Panc1 (cell line): ENCODE measurements at regions not wholly inside any gene's neighbourhood (a gene's known extent, or its start where the extent isn't known, plus 50 kb on each side); places are given as distances from the start of the nearest gene placed in this dataset.
"Not testable (repeated sequence)": the region's sequence is repeated elsewhere in the genome, so short reads cannot be mapped to it uniquely, and the experiment has no call there.

Experiments used
- ATAC-seq: fragments of 200-7000 bp; cut with Tn5 transposase; 2 replicates; pipeline ENCODE4 v1.9.1; 2020; ENCODE audit warnings: mild to moderate bottlenecking, moderate library complexity
- BruUV-seq: library from RNA; stranded (reverse); fragments of 400-500 nt; replicated peaks from 2 replicates; lab custom pipeline; 2021; lab: Mats Ljungman, UMichigan
- CTCF ChIA-PET: fragments of 300-600 bp; sonication (Branson Sonifier 250); formaldehyde crosslinking; loops from one replicate; lab custom pipeline; 2022; ENCODE audit warnings: antibody characterized with exemption; lab: Charles Lee
- POLR2A ChIA-PET: fragments of 300-600 bp; sonication (Branson Sonifier 250); formaldehyde crosslinking; loops from one replicate; lab custom pipeline; 2022; ENCODE audit warnings: antibody characterized with exemption; lab: Charles Lee
- DNase-seq: peaks from one replicate; pipeline ENCODE4 v3.0.0-alpha.2; 2010; ENCODE audit warnings: low read depth, low spot score
- H3K27ac ChIP-seq: 2 replicates; pipeline ENCODE4 v1.5.1; 2011; ENCODE audit warnings: mild to moderate bottlenecking, low read length, inconsistent platforms
- H3K27me3 ChIP-seq: fragments of 200-500 bp; sonication (Bioruptor generic); 2 replicates; pipeline ENCODE4 v1.6.0; 2014; ENCODE audit warnings: low read length, inconsistent platforms; ENCODE audit not compliant: control insufficient read depth, insufficient read depth
- H3K36me3 ChIP-seq: fragments of 200-500 bp; sonication (Bioruptor generic); 2 replicates; pipeline ENCODE4 v1.5.1; 2014; ENCODE audit warnings: inconsistent platforms, mild to moderate bottlenecking, low read length, moderate library complexity; ENCODE audit not compliant: control insufficient read depth, insufficient read depth
- H3K4me1 ChIP-seq: 2 replicates; pipeline ENCODE4 v1.5.1; 2011; ENCODE audit warnings: inconsistent platforms, mild to moderate bottlenecking, low read length, moderate library complexity; ENCODE audit not compliant: control insufficient read depth, insufficient read depth
- H3K4me3 ChIP-seq, 2 experiments: 2 replicates each; pipeline ENCODE4 v1.5.1; 2011 to 2012; ENCODE audit warnings: low read depth in 2 of 2, low read length in 2 of 2, mild to moderate bottlenecking in 2 of 2, inconsistent platforms in 1 of 2, moderate library complexity in 1 of 2
- H3K9me3 ChIP-seq: fragments of 200-500 bp; sonication (Bioruptor generic); 2 replicates; pipeline ENCODE4 v1.5.1; 2014; ENCODE audit warnings: low read depth, mild to moderate bottlenecking, inconsistent platforms, low read length, moderate library complexity; ENCODE audit not compliant: control insufficient read depth, insufficient read depth
- POLR2AphosphoS5 ChIP-seq: IDR thresholded peaks from 2 replicates; pipeline ENCODE4 v1.6.1; 2012; ENCODE audit warnings: mild to moderate bottlenecking, low read depth, low read length, moderate library complexity
- SIN3A ChIP-seq: IDR thresholded peaks from 2 replicates; pipeline ENCODE4 v1.6.1; 2012; ENCODE audit warnings: low read depth, mild to moderate bottlenecking, low read length, moderate library complexity, borderline replicate concordance; ENCODE audit not compliant: insufficient read depth
- TCF7L2 ChIP-seq: IDR thresholded peaks from 2 replicates; pipeline ENCODE4 v1.6.1; 2011; ENCODE audit warnings: mild to moderate bottlenecking, low read depth, low read length, inconsistent platforms
- in situ Hi-C: cut with HindIII; loops from 2 replicates; pipeline ENCODE4 v1.10.0; 2016; ENCODE audit warnings: low sequenced_read_pairs, low pct_unique_long_range_greater_than_20kb
- intact Hi-C: fragments of 100-400 bp; cut with micrococcal nuclease; formaldehyde crosslinking; loops from one replicate; pipeline ENCODE4 v1.10.0; 2022; ENCODE audit not compliant: unreplicated experiment
- TF ChIP-seq, protein P1 (sequence below): fragments of 450-650 bp; IDR thresholded peaks from 2 replicates; pipeline ENCODE4 v1.5.1; 2017; ENCODE audit warnings: mild to moderate bottlenecking
- TF ChIP-seq, protein P2 (sequence below), 2 experiments: IDR thresholded peaks; 2 replicates each; pipeline ENCODE4 v1.6.1; 2011 to 2012; ENCODE audit warnings: low read depth in 2 of 2, control low read depth in 1 of 2, low read length in 1 of 2, mild to moderate bottlenecking in 1 of 2, moderate library complexity in 1 of 2; ENCODE audit not compliant: insufficient read depth in 1 of 2

DNA sequence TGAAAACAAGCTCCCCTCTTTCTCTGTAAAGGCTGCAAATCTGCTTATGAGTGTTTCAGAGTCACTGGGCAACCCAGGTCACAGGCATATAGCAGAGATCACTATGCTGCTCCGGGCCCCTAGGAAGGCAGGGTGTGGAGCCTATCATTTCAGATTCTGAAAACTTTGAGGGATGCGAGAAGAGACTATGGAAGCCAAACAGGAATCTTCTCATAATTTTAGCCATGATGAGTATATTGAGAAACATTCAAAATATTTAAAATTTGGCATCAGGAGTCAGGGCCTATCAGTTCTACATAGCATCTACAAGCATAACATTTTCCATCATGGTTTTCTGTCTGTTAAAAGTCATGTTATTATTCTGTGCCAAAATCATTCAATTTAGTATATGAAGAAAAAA is 61.7 kb upstream of the ATXN3L start:
- CTCF ChIA-PET: no interaction called here
- no TSS peak for BruUV-seq
- no peak overlapping the region for H3K4me3 ChIP-seq

DNA sequence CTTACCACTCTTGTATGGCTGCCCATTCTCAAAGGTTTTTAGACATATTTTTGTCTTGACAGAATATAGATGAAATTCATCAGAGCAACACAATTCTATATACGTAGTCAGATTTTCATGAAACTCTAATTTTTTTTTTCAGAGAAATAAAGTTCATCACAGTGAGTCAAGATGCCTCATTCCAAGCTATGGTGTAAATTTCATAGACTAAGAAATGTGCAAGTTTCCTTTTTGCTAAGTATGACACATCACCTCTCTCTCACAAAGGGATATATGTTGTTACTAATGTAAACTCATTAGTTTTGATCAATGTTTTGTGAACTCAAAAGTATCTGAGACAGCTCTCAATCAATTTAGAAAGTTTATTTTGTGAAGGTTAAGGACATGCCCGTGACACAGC is 60.4 kb upstream of the ATXN3L start:
- ChIA-PET CTCF (no interaction called here), POLR2A (no interaction called here)
- no peaks in the 10 kb centered on the region for H3K4me1 ChIP-seq
- no TSS peak for BruUV-seq
- in situ Hi-C loops: no loop called here
- H3K36me3 ChIP-seq: no peaks in the 10 kb centered on the region
- ATAC-seq (no peak), DNase-seq (no peak)
- no peaks in the 10 kb centered on the region for H3K27me3 ChIP-seq
- intact Hi-C loops: no loop called here
- H3K27ac ChIP-seq: no peak overlapping the region
- TF ChIP-seq TCF7L2: no peak
- no peak for TF ChIP-seq SIN3A
- TF ChIP-seq, protein P1, sequence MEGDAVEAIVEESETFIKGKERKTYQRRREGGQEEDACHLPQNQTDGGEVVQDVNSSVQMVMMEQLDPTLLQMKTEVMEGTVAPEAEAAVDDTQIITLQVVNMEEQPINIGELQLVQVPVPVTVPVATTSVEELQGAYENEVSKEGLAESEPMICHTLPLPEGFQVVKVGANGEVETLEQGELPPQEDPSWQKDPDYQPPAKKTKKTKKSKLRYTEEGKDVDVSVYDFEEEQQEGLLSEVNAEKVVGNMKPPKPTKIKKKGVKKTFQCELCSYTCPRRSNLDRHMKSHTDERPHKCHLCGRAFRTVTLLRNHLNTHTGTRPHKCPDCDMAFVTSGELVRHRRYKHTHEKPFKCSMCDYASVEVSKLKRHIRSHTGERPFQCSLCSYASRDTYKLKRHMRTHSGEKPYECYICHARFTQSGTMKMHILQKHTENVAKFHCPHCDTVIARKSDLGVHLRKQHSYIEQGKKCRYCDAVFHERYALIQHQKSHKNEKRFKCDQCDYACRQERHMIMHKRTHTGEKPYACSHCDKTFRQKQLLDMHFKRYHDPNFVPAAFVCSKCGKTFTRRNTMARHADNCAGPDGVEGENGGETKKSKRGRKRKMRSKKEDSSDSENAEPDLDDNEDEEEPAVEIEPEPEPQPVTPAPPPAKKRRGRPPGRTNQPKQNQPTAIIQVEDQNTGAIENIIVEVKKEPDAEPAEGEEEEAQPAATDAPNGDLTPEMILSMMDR: no peak
- TF ChIP-seq, protein P2, sequence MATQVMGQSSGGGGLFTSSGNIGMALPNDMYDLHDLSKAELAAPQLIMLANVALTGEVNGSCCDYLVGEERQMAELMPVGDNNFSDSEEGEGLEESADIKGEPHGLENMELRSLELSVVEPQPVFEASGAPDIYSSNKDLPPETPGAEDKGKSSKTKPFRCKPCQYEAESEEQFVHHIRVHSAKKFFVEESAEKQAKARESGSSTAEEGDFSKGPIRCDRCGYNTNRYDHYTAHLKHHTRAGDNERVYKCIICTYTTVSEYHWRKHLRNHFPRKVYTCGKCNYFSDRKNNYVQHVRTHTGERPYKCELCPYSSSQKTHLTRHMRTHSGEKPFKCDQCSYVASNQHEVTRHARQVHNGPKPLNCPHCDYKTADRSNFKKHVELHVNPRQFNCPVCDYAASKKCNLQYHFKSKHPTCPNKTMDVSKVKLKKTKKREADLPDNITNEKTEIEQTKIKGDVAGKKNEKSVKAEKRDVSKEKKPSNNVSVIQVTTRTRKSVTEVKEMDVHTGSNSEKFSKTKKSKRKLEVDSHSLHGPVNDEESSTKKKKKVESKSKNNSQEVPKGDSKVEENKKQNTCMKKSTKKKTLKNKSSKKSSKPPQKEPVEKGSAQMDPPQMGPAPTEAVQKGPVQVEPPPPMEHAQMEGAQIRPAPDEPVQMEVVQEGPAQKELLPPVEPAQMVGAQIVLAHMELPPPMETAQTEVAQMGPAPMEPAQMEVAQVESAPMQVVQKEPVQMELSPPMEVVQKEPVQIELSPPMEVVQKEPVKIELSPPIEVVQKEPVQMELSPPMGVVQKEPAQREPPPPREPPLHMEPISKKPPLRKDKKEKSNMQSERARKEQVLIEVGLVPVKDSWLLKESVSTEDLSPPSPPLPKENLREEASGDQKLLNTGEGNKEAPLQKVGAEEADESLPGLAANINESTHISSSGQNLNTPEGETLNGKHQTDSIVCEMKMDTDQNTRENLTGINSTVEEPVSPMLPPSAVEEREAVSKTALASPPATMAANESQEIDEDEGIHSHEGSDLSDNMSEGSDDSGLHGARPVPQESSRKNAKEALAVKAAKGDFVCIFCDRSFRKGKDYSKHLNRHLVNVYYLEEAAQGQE (IDR thresholded peaks at IDR 0.05; ENCODE audit: insufficient read depth in 1 of 2, low read depth in 2 of 2, low read length in 1 of 2): no peak
- TF ChIP-seq POLR2AphosphoS5: no peak
- no peak overlapping the region for H3K4me3 ChIP-seq
- H3K9me3 ChIP-seq: no peaks in the 10 kb centered on the region

More for the DNA sequence above, 61.7 kb upstream of the ATXN3L start:
- Histone ChIP-seq H3K27ac (no peak overlapping the region), H3K27me3 (no peaks in the 10 kb centered on the region), H3K4me1 (no peaks in the 10 kb centered on the region), H3K9me3 (no peaks in the 10 kb centered on the region), H3K36me3 (no peaks in the 10 kb centered on the region)
- POLR2A ChIA-PET: no interaction called here
- in situ Hi-C loops: no loop called here
- intact Hi-C loops: no loop called here
- TF ChIP-seq, protein P1: no peak
- TF ChIP-seq POLR2AphosphoS5: no peak
- TF ChIP-seq TCF7L2: no peak
- no peak for TF ChIP-seq SIN3A
- TF ChIP-seq, protein P2 (IDR thresholded peaks at IDR 0.05; ENCODE audit: insufficient read depth in 1 of 2, low read depth in 2 of 2, low read length in 1 of 2): no peak
- DNase-seq (no peak), ATAC-seq (no peak)

DNA sequence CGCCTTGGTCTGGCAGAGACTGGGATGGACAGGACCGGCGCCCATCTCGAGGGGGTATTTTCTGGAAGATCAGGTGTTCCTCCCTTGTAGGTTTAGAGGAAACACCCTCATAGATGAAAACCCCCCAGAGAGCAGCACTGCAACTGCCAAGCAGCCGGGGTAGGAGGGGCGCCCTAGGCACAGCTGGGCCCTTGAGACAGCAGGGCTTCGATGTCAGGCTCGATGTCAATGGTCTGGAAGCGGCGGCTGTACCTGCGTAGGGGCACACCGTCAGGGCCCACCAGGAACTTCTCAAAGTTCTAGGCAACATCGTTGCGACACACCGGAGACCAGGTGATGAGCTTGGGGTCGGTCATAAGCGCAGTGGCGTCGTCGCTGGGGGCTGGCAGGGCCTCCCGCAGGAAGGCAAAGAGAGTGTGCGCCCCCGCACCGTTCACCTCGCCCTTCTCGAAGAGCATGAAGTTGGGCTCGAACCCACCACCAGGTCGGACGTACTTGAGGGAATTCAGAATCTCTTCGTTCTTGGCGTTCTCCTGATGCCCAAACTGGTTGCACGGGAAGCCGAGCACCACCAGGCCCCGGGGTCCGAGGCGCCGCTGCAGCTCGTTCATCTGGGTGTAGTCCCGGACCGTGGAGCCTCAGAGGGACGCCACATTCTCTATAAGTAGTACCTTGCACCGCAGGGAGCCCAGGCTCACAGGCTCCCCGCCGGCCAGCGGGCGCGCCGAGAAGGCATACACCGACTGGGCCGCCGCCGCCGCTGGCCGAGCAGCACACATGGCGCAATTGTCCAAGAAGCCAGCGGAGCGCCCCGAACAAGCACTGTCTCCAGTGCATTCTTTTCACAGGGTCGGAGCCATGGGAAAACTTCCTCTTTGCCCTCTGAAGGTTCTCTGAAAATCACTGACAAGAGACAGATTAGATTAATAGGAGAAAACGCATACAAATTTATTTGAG is 59.0 kb upstream of the ATXN3L start:
- in situ Hi-C loops: not testable (repeated sequence)

More for the DNA sequence above, 59.0 kb upstream of the ATXN3L start:
- DNase-seq, H3K9me3 ChIP-seq, H3K27me3 ChIP-seq, ATAC-seq, POLR2A ChIA-PET, H3K36me3 ChIP-seq, BruUV-seq, H3K27ac ChIP-seq, intact Hi-C loops, CTCF ChIA-PET, H3K4me3 ChIP-seq, H3K4me1 ChIP-seq: not testable (repeated sequence)
